Parathyroid adenoma (tissue), 2 donors: ENCODE measurements at regions not wholly inside any gene's neighbourhood (a gene's known extent, or its start where the extent isn't known, plus 50 kb on each side); places are given as distances from the start of the nearest gene placed in this dataset.

Source experiments
- H2AFZ ChIP-seq: fragments of 300-600 bp; sonication (generic); one replicate; pipeline ENCODE4 v1.7.0; 2017; ENCODE audit warnings: antibody characterized with exemption, mild to moderate bottlenecking
- H3K27ac ChIP-seq: fragments of 300-600 bp; sonication (generic); one replicate; pipeline ENCODE4 v1.7.0; 2017
- H3K27me3 ChIP-seq: fragments of 300-600 bp; sonication (generic); one replicate; pipeline ENCODE4 v1.7.0; 2017; ENCODE audit warnings: low read length; ENCODE audit not compliant: control insufficient read depth, insufficient read depth
- H3K36me3 ChIP-seq: fragments of 300-600 bp; sonication (generic); one replicate; pipeline ENCODE4 v1.7.0; 2017; ENCODE audit warnings: low read length; ENCODE audit not compliant: control insufficient read depth, insufficient read depth
- H3K4me1 ChIP-seq: fragments of 300-600 bp; sonication (generic); one replicate; pipeline ENCODE4 v1.7.0; 2017; ENCODE audit warnings: control low read depth
- H3K4me2 ChIP-seq: fragments of 300-600 bp; sonication (generic); one replicate; pipeline ENCODE4 v1.7.0; 2017; ENCODE audit warnings: low read length
- H3K4me3 ChIP-seq: fragments of 300-600 bp; sonication (generic); one replicate; pipeline ENCODE4 v1.7.0; 2017; ENCODE audit warnings: low read depth, low read length
- H3K79me2 ChIP-seq: fragments of 300-600 bp; sonication (generic); one replicate; pipeline ENCODE4 v1.7.0; 2017; ENCODE audit warnings: control low read depth
- H3K9ac ChIP-seq: fragments of 300-600 bp; sonication (generic); one replicate; pipeline ENCODE4 v1.7.0; 2017; ENCODE audit warnings: mild to moderate bottlenecking
- H3K9me3 ChIP-seq: fragments of 300-600 bp; sonication (generic); one replicate; pipeline ENCODE4 v1.7.0; 2017; ENCODE audit warnings: low read length; ENCODE audit not compliant: control insufficient read depth
- CTCF ChIP-seq: fragments of 300-600 bp; sonication (generic); IDR thresholded peaks from one replicate; pipeline ENCODE4 v1.7.0; 2017; ENCODE audit warnings: antibody characterized with exemption, mild to moderate bottlenecking
- donor health status: primary hyperparathyroidism.

GRCh38 chr5:135110785-135111596 lies 77.0 kb upstream of the PITX1 start:
- Histone ChIP-seq H3K9me3 (no peaks in the 10 kb centered on the region), H3K4me2 (no peak overlapping the region), H3K27ac (no peak overlapping the region), H3K27me3 (no peaks in the 10 kb centered on the region), H3K36me3 (no peaks in the 10 kb centered on the region), H3K4me1 (no peaks in the 10 kb centered on the region), H3K4me3 (no peak overlapping the region), H3K9ac (no peak overlapping the region), H3K79me2 (no peaks in the 10 kb centered on the region), H2AFZ (no peak overlapping the region)
- TF ChIP-seq CTCF: no peak

GRCh38 chr5:135108992-135109391 lies 75.0 kb upstream of the PITX1 start:
- Histone ChIP-seq H3K9ac (no peak overlapping the region), H3K27ac (no peak overlapping the region), H3K36me3 (no peaks in the 10 kb centered on the region), H3K79me2 (no peaks in the 10 kb centered on the region), H3K4me3 (no peak overlapping the region), H3K27me3 (no peaks in the 10 kb centered on the region), H3K4me1 (no peaks in the 10 kb centered on the region), H2AFZ (no peak overlapping the region), H3K9me3 (no peaks in the 10 kb centered on the region), H3K4me2 (no peak overlapping the region)
- no peak for TF ChIP-seq CTCF

- Histone ChIP-seq H3K9ac (no peak overlapping the region), H2AFZ (no peak overlapping the region), H3K36me3 (no peaks in the 10 kb centered on the region), H3K4me3 (no peak overlapping the region), H3K9me3 (no peaks in the 10 kb centered on the region), H3K27me3 (no peaks in the 10 kb centered on the region), H3K4me2 (no peak overlapping the region), H3K4me1 (no peaks in the 10 kb centered on the region), H3K27ac (no peak overlapping the region), H3K79me2 (no peaks in the 10 kb centered on the region)
- TF ChIP-seq CTCF: no peak
Observed at GRCh38 chr5:135108569-135108968, 74.5 kb upstream of the PITX1 start.

- Histone ChIP-seq H3K9ac (no peak overlapping the region), H2AFZ (no peak overlapping the region), H3K79me2 (no peaks in the 10 kb centered on the region), H3K4me2 (no peak overlapping the region), H3K36me3 (no peaks in the 10 kb centered on the region), H3K4me3 (no peak overlapping the region), H3K4me1 (no peaks in the 10 kb centered on the region), H3K27me3 (no peaks in the 10 kb centered on the region), H3K27ac (no peak overlapping the region), H3K9me3 (no peaks in the 10 kb centered on the region)
- TF ChIP-seq CTCF: no peak
Observed at GRCh38 chr5:135107986-135108385, 74.0 kb upstream of the PITX1 start.
